Liver (tissue), 3 donors: ENCODE measurements at regions not wholly inside any gene's neighbourhood (a gene's known extent, or its start where the extent isn't known, plus 50 kb on each side); places are given as distances from the start of the nearest gene placed in this dataset.

Experiments
- ATF3 ChIP-seq: IDR thresholded peaks from 2 replicates; pipeline ENCODE4 v1.6.1; 2016; ENCODE audit warnings: antibody characterized with exemption
- CTCF ChIP-seq: fragments of 150-350 bp; IDR thresholded peaks from 2 replicates; pipeline ENCODE4 v1.5.1; 2017; ENCODE audit warnings: improper control_type of control experiment, low read depth, low read length; ENCODE audit not compliant: missing input control
- EGR1 ChIP-seq, 2 donors: IDR thresholded peaks; 2 replicates each; pipeline ENCODE4 v1.6.1; 2016 to 2018; ENCODE audit warnings: antibody characterized with exemption in 2 of 2, low read depth in 2 of 2
- GABPA ChIP-seq, 2 donors: IDR thresholded peaks in 1 of 2; conservative IDR thresholded peaks in 1 of 2; 2 replicates each; pipeline ENCODE4 v1.6.1; 2016; ENCODE audit warnings: antibody characterized with exemption in 2 of 2, mild to moderate bottlenecking in 1 of 2, moderate library complexity in 1 of 2
- MAX ChIP-seq: IDR thresholded peaks from 2 replicates; pipeline ENCODE4 v1.6.1; 2016; ENCODE audit warnings: antibody characterized with exemption
- REST ChIP-seq: IDR thresholded peaks from 2 replicates; pipeline ENCODE4 v1.6.1; 2016; ENCODE audit warnings: antibody characterized with exemption, mild to moderate bottlenecking
- TAF1 ChIP-seq: conservative IDR thresholded peaks from 2 replicates; pipeline ENCODE4 v1.6.1; 2016; ENCODE audit warnings: antibody characterized with exemption, mild to moderate bottlenecking
- YY1 ChIP-seq: IDR thresholded peaks from 2 replicates; pipeline ENCODE4 v1.6.1; 2016; ENCODE audit warnings: antibody characterized with exemption, mild to moderate bottlenecking
- ZBTB33 ChIP-seq: IDR thresholded peaks from 2 replicates; pipeline ENCODE4 v1.6.1; 2016; ENCODE audit warnings: antibody characterized with exemption
- donor health status: healthy.
- donor health status: healthy.

GRCh38 chr2:200063155-200063554, 107.8 kb downstream of the MAIP1 start:
- TF ChIP-seq CTCF (no peak), YY1 (no peak), ZBTB33 (no peak), MAX (no peak), GABPA (IDR thresholded peaks at IDR 0.05 in 1 of 2, conservative IDR thresholded peaks at IDR 0.05 in 1 of 2) (no peak), ATF3 (no peak), REST (no peak), TAF1 (no peak), EGR1 (IDR thresholded peaks at IDR 0.05; ENCODE audit: low read depth in 2 of 2) (no peak)
